GM12878 (cell line): ENCODE measurements at regions not wholly inside any gene's neighbourhood (a gene's known extent, or its start where the extent isn't known, plus 50 kb on each side); places are given as distances from the start of the nearest gene placed in this dataset.

Experiments used
- ATAC-seq: fragments of 200-7000 bp; cut with Tn5 transposase; 3 replicates; pipeline ENCODE4 v1.9.1; 2020; ENCODE audit warnings: mild to moderate bottlenecking, moderate library complexity
- BruUV-seq: library from RNA; stranded (reverse); fragments of 400-500 nt; replicated peaks from 2 replicates; lab custom pipeline; 2021; lab: Mats Ljungman, UMichigan
- CTCF ChIA-PET: fragments of 300-600 bp; sonication (Branson Sonifier 250); formaldehyde crosslinking; extraction: SDS; loops from one replicate; lab custom pipeline; 2021; ENCODE audit warnings: inconsistent platforms; lab: Yijun Ruan, JAX
- POLR2A ChIA-PET: fragments of 350-600 bp; formaldehyde crosslinking; extraction: SDS; loops from one replicate; lab custom pipeline; 2021; ENCODE audit warnings: inconsistent platforms; lab: Charles Lee
- RAD21 ChIA-PET: fragments of 300-600 bp; sonication (Branson Sonifier 250); formaldehyde crosslinking; loops from one replicate; lab custom pipeline; 2023; ENCODE audit warnings: antibody characterized with exemption; ENCODE audit not compliant: unreplicated experiment; lab: Charles Lee
- SMC1A ChIA-PET: fragments of 300-600 bp; sonication (Branson Sonifier 250); formaldehyde crosslinking; loops from one replicate; lab custom pipeline; 2023; ENCODE audit not compliant: unreplicated experiment, uncharacterized antibody; lab: Charles Lee
- DNase-seq: peaks from one replicate; pipeline ENCODE4 v3.0.0-alpha.2; 2011; ENCODE audit warnings: low read depth, low spot score
- FAIRE-seq: peaks from 3 replicates; lab custom pipeline; 2011; peaks lifted over from hg19 to GRCh38; lab: Jason Lieb, UNC
- H2AFZ ChIP-seq: 2 replicates; pipeline ENCODE4 v1.6.0; 2011; ENCODE audit warnings: low read depth, low read length, control low read depth; ENCODE audit not compliant: control insufficient read depth
- H3K27ac ChIP-seq: 2 replicates; pipeline ENCODE4 v1.5.1; 2011; ENCODE audit warnings: control low read depth; ENCODE audit not compliant: control insufficient read depth, insufficient read depth
- H3K27me3 ChIP-seq, 2 experiments: replicated peaks in 1 of 2; 2 replicates each; pipeline versions ENCODE4 v1.6.0 to v1.6.1; 2011; ENCODE audit warnings: low read length in 1 of 2; ENCODE audit not compliant: control insufficient read depth in 2 of 2, insufficient read depth in 2 of 2
- H3K36me3 ChIP-seq, 2 experiments: 2 replicates each; pipeline ENCODE4 v1.5.1; 2011; ENCODE audit warnings: low read length in 1 of 2; ENCODE audit not compliant: control insufficient read depth in 2 of 2, insufficient read depth in 2 of 2
- H3K4me1 ChIP-seq: 2 replicates; pipeline ENCODE4 v1.6.1; 2011; ENCODE audit warnings: mild to moderate bottlenecking, low read length, moderate library complexity, mixed read lengths; ENCODE audit not compliant: control insufficient read depth, insufficient read depth
- H3K4me2 ChIP-seq: 2 replicates; pipeline ENCODE4 v1.6.0; 2011; ENCODE audit warnings: control low read depth; ENCODE audit not compliant: control insufficient read depth, insufficient read depth
- H3K4me3 ChIP-seq: fragments of 200-600 bp; sonication (generic); 2 replicates; pipeline ENCODE4 v1.5.1; 2016
- H3K79me2 ChIP-seq: 2 replicates; pipeline ENCODE4 v1.6.0; 2011; ENCODE audit warnings: low read length; ENCODE audit not compliant: control insufficient read depth, insufficient read depth
- H3K9ac ChIP-seq: 2 replicates; pipeline ENCODE4 v1.8.0; 2011; ENCODE audit warnings: low read length, control low read depth, mixed read lengths; ENCODE audit not compliant: control insufficient read depth, insufficient read depth
- H3K9me3 ChIP-seq: replicated peaks from 3 replicates; pipeline ENCODE4 v1.5.1; 2011; ENCODE audit warnings: mild to moderate bottlenecking, low read length; ENCODE audit not compliant: control insufficient read depth, insufficient read depth
- H4K20me1 ChIP-seq: 2 replicates; pipeline ENCODE4 v1.6.0; 2011; ENCODE audit not compliant: control insufficient read depth, insufficient read depth
- ATF2 ChIP-seq: IDR thresholded peaks from 2 replicates; pipeline ENCODE4 v1.6.1; 2012; ENCODE audit warnings: low read length, inconsistent platforms
- CBFB ChIP-seq: IDR thresholded peaks from 2 replicates; pipeline ENCODE4 v1.6.1; 2016; ENCODE audit warnings: antibody characterized with exemption, low read depth
- CREB1 ChIP-seq: IDR thresholded peaks from 2 replicates; pipeline ENCODE4 v1.6.1; 2012; ENCODE audit warnings: low read depth, mild to moderate bottlenecking, inconsistent platforms
- CUX1 ChIP-seq: IDR thresholded peaks from 2 replicates; pipeline ENCODE4 v1.6.1; 2012; ENCODE audit warnings: improper control_type of control experiment, low read depth, low read length; ENCODE audit not compliant: insufficient replicate concordance
- E2F8 ChIP-seq: fragments of 450-650 bp; IDR thresholded peaks from 2 replicates; pipeline ENCODE4 v1.6.1; 2018; ENCODE audit warnings: mild to moderate bottlenecking, low read depth, moderate library complexity; ENCODE audit not compliant: partially characterized antibody
- GABPA ChIP-seq: IDR thresholded peaks from 2 replicates; pipeline ENCODE4 v1.6.1; 2014; ENCODE audit warnings: antibody characterized with exemption, low read depth, mild to moderate bottlenecking, inconsistent platforms
- GATAD2B ChIP-seq: fragments of 450-650 bp; conservative IDR thresholded peaks from 2 replicates; pipeline ENCODE4 v1.6.1; 2017; ENCODE audit warnings: low read depth, mild to moderate bottlenecking, moderate library complexity
- HDAC2 ChIP-seq: fragments of 200-600 bp; sonication (generic); IDR thresholded peaks from 2 replicates; pipeline ENCODE4 v1.6.1; 2017
- IRF4 ChIP-seq: IDR thresholded peaks from 2 replicates; pipeline ENCODE4 v1.6.1; 2011; ENCODE audit warnings: low read depth, low read length
- NFIC ChIP-seq: IDR thresholded peaks from 2 replicates; pipeline ENCODE4 v1.6.1; 2012; ENCODE audit warnings: low read depth, mild to moderate bottlenecking, inconsistent platforms, low read length, moderate library complexity
- PML ChIP-seq: IDR thresholded peaks from 2 replicates; pipeline ENCODE4 v1.6.1; 2012; ENCODE audit warnings: low read length, inconsistent platforms
- RAD51 ChIP-seq: fragments of 450-650 bp; IDR thresholded peaks from 2 replicates; pipeline ENCODE4 v1.6.1; 2016; ENCODE audit warnings: moderate library complexity, mild to moderate bottlenecking, inconsistent platforms
- RUNX3 ChIP-seq: IDR thresholded peaks from 2 replicates; pipeline ENCODE4 v1.6.1; 2012; ENCODE audit warnings: low read length, inconsistent platforms
- SMAD5 ChIP-seq: IDR thresholded peaks from 2 replicates; pipeline ENCODE4 v1.6.1; 2016; ENCODE audit warnings: antibody characterized with exemption, low read depth
- SP1 ChIP-seq: IDR thresholded peaks from one replicate; pipeline ENCODE4 v1.6.1; 2011; ENCODE audit warnings: low read depth, low read length
- SPI1 ChIP-seq: IDR thresholded peaks from 2 replicates; pipeline ENCODE4 v1.6.1; 2011; ENCODE audit warnings: low read depth, mild to moderate bottlenecking, low read length, moderate library complexity, borderline replicate concordance; ENCODE audit not compliant: insufficient read depth
- SRF ChIP-seq, 2 experiments: IDR thresholded peaks; 2 replicates each; pipeline ENCODE4 v1.6.1; 2011; ENCODE audit warnings: low read depth in 2 of 2, low read length in 2 of 2, mild to moderate bottlenecking in 1 of 2, moderate library complexity in 1 of 2
- TARDBP ChIP-seq: IDR thresholded peaks from 2 replicates; pipeline ENCODE4 v1.6.1; 2016; ENCODE audit warnings: borderline replicate concordance
- YY1 ChIP-seq: IDR thresholded peaks from 2 replicates; pipeline ENCODE4 v1.6.1; 2011; ENCODE audit warnings: low read depth, mild to moderate bottlenecking, low read length
- WGBS: methylation state at CpG from one replicate; pipeline ENCODE4 v1.1.6; 2016; ENCODE audit warnings: low lambda C conversion rate; ENCODE audit not compliant: insufficient replicate concordance, insufficient coverage; ENCODE audit errors: missing lambda C conversion rate; 5-methylcytosine and 5-hydroxymethylcytosine counted together
- in situ Hi-C: fragments of 300-500 bp; cut with MboI; formaldehyde crosslinking; loops from 9 replicates; pipeline ENCODE4 v1.14.3; 2018; ENCODE audit warnings: mixed read lengths
- intact Hi-C: fragments of 100-400 bp; cut with micrococcal nuclease; formaldehyde crosslinking; loops from one replicate; pipeline ENCODE4 v1.14.2; 2022; ENCODE audit not compliant: unreplicated experiment

- Histone ChIP-seq H3K4me2 (no peak overlapping the region), H3K4me3 (no peak overlapping the region), H3K79me2 (no peaks in the 10 kb centered on the region), H4K20me1 (no peaks in the 10 kb centered on the region), H3K9ac (no peak overlapping the region), H3K4me1 (no peaks in the 10 kb centered on the region), H3K9me3 (no peaks in the 10 kb centered on the region; the same call in 2 of the 3 replicates), H2AFZ (no peak overlapping the region), H3K36me3 (no peaks in the 10 kb centered on the region), H3K27ac (no peak overlapping the region), H3K27me3 (no peaks in the 10 kb centered on the region)
- DNase-seq (no peak), FAIRE-seq (no peak), ATAC-seq (no peak)
- TF ChIP-seq SPI1 (no peak), RUNX3 (no peak), SRF (IDR thresholded peaks at IDR 0.05; ENCODE audit: low read depth in 2 of 2, low read length in 2 of 2) (no peak), IRF4 (no peak), ATF2 (no peak), TARDBP (no peak), E2F8 (no peak), NFIC (no peak), CBFB (no peak), GATAD2B (no peak), SP1 (no peak), YY1 (no peak), PML (no peak), GABPA (no peak), SMAD5 (no peak), CUX1 (no peak), CREB1 (no peak), RAD51 (no peak), HDAC2 (no peak)
- RAD21 ChIA-PET, result no interaction called here
- intact Hi-C loops, result no loop called here
- CTCF ChIA-PET, result no interaction called here
- WGBS, result 0% methylated on average over 1 of the region's 1 CpG
- SMC1A ChIA-PET, result no interaction called here
- in situ Hi-C loops, result no loop called here
- no TSS peak for BruUV-seq
- POLR2A ChIA-PET, result no interaction called here
Observed at GRCh38 chr6:168817558-168818159, 376.7 kb downstream of the SMOC2 start.
